Coronary artery (tissue), 2 donors: ENCODE measurements at regions not wholly inside any gene's neighbourhood (a gene's known extent, or its start where the extent isn't known, plus 50 kb on each side); places are given as distances from the start of the nearest gene placed in this dataset.

Experiments
- DNase-seq: peaks from one replicate; pipeline ENCODE4 v3.0.0-alpha.2; 2017; ENCODE audit warnings: low spot score
- H3K27ac ChIP-seq, 2 donors: fragments of 200-600 bp; sonication (generic); one replicate each; pipeline ENCODE4 v1.5.1; 2016 to 2019
- H3K4me3 ChIP-seq: fragments of 200-600 bp; sonication (generic); 2 replicates; pipeline ENCODE4 v1.5.1; 2016; ENCODE audit warnings: mild to moderate bottlenecking, moderate library complexity
- TF ChIP-seq, protein P1 (sequence below): fragments of 200-600 bp; sonication (generic); IDR thresholded peaks from one replicate; pipeline ENCODE4 v1.5.1; 2019; ENCODE audit warnings: antibody characterized with exemption

DNA sequence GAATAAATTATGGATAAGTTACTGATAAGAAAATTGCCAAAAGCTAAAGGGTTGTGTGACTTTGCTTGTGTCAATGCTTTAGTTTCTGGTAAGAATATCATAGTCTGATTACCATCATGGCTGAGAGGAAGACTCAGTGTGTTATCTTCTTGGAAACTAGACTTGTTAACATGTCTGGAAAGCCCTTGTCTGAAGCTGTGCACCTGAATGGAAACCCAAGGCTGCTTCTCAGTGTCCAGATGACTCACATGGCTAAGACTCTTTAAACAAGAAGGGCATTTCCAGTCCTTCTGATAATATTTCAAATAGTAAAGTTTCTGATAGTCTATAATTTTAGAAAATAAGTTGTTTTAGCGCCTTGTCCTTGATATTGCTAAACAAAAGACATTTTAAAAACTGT, 1092.7 kb downstream of the PLA2G4A start:
- TF ChIP-seq, protein P1, sequence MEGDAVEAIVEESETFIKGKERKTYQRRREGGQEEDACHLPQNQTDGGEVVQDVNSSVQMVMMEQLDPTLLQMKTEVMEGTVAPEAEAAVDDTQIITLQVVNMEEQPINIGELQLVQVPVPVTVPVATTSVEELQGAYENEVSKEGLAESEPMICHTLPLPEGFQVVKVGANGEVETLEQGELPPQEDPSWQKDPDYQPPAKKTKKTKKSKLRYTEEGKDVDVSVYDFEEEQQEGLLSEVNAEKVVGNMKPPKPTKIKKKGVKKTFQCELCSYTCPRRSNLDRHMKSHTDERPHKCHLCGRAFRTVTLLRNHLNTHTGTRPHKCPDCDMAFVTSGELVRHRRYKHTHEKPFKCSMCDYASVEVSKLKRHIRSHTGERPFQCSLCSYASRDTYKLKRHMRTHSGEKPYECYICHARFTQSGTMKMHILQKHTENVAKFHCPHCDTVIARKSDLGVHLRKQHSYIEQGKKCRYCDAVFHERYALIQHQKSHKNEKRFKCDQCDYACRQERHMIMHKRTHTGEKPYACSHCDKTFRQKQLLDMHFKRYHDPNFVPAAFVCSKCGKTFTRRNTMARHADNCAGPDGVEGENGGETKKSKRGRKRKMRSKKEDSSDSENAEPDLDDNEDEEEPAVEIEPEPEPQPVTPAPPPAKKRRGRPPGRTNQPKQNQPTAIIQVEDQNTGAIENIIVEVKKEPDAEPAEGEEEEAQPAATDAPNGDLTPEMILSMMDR = no peak
- Histone ChIP-seq H3K27ac (no peak overlapping the region), H3K4me3 (no peak overlapping the region)
- no peak for DNase-seq

DNA sequence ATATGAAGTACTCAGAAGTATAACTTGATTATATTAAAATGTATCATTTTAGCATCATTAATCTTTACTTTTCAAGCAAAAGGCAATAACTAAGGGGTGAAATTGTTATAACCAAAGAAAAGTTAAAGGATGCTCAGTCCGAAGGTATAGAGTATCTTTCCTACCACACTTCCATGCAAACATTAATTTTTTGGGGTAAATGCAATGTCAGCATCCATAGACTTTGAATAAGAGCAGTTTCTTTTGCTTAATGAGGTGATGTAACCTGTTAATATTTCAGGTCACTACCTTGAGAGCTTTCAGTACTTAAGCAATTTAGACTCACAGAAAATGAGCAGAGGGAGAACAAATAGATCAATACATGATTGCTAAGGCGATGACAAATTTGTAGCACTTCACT, 1093.5 kb downstream of the PLA2G4A start:
- H3K4me3 ChIP-seq = no peak overlapping the region
- TF ChIP-seq, protein P1 = no peak
- no peak overlapping the region for H3K27ac ChIP-seq

DNA sequence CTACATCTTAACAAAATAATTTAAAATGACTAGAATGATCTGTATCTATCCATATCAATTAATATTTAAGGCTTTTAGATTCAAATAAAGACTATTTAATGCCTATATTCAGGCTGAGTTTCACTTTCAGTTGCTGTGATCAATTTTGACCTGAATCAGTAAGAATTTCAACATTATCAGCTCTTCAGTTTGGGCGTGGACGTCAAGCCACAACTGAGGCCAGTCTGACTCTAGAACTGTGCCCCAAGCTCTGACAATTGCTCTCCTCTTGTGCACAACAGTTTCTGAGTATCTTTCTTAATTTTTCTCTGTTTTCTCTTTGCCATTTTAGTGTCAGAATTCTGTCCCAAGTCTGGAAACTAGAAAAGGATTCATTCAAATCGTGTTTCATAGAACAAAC, 1095.5 kb downstream of the PLA2G4A start:
- H3K27ac ChIP-seq = no peak overlapping the region
- TF ChIP-seq, protein P1 = no peak
- no peak overlapping the region for H3K4me3 ChIP-seq
- DNase-seq = no peak

More for the DNA sequence above, 1093.5 kb downstream of the PLA2G4A start:
- DNase-seq = no peak

DNA sequence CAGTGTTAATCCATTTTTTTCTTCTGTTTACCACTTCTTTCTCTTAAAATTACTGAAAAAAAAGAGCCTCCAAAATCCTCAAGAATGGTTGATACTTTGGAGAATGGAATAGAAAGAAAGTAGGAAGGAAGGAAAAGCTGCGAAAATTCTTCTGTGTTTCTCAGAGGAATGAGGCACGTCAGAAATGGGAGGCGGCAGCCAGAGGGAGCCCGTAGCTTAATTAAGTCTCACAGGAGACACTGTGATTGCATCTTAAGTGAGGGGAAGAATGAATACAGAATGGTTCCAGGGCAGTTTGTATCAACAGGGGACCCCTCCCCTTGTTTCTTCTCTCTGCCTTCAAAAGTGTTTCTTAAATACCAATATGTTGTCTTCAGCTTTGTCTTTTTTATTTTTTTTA, 1099.5 kb downstream of the PLA2G4A start:
- no peak overlapping the region for H3K27ac ChIP-seq
- TF ChIP-seq, protein P1 = no peak
- no peak for DNase-seq
- H3K4me3 ChIP-seq = no peak overlapping the region

DNA sequence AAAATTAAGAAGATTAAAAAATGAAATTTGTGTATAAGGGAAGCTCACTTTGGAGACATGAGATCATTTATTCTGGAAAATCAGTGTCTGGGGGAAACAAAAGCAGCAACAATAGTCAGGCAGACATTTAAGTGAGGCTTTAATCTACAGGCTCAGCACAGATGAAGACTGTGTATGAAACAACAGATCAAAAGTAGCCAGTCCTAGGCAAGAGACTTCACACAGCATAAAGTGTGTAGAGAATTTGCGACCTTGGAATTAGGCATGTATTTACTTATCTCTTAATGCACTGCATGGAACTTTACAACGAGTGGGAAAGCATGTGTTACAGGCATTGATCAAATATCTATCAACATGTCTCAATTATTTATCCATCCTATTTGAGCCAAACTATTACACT, 1099.9 kb downstream of the PLA2G4A start:
- no peak overlapping the region for H3K4me3 ChIP-seq
- DNase-seq = no peak
- TF ChIP-seq, protein P1 = no peak
- H3K27ac ChIP-seq = no peak overlapping the region

DNA sequence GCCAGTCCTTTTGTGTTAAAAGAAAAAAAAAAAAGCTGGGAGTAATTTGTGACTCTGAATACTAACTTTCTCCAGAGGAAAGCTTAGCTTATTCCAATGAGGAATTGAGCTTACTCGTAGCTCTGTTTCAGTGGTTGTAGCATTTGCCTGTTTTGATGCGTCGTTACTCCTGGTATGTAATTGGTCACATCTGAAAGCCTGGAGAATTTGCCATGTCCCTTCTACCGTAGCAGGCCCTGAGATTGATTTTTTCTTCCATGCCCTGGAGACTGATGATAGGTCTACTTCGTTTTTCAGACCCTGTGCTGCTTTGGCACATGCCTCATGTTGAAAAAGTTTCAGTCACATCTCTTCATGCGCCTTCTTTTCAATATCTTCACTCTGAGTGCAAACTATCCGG, 1103.0 kb downstream of the PLA2G4A start:
- Histone ChIP-seq H3K27ac (no peak overlapping the region), H3K4me3 (no peak overlapping the region)
- DNase-seq = no peak
- TF ChIP-seq, protein P1 = no peak

DNA sequence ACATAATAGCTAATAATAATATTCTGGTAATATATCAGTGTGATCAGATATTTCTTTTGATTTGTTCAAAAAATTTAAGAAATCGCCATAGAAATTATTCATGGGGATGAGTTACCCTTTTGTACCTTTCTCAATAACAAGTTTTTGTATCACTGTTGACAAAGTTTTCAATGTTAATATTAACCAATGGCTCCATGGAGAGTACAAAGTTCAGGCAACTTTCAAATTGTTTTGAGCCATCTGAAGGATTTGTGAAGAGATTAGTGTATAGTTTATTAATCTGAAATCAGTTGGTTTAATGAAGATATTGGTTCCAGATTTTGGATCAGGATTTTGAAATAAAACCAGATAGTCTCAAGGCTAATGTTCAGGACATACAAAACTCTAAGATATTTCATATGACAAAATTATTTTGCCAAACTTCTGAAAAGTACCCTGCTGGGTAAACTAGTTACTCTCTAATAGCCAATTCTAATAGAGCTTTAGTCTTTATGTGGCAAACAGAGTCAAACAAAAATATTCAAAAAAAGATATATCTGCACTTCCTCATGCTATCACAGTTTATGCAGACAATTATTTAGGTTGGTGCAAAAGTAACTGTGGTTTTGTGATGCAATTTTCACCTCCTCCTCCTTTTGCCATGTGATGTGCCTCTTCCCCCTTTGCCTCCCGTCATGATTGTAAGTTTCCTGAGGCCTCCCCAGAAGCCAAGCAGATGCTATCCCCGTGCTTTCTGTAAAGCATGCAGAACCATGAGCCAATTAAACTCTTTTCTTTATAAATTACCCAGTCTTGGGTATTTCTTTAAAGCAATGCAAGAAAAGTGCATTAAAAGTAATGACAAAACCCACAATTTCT, 1105.0 kb downstream of the PLA2G4A start:
- TF ChIP-seq, protein P1 = no peak
- no peak overlapping the region for H3K27ac ChIP-seq
- no peak for DNase-seq
- no peak overlapping the region for H3K4me3 ChIP-seq
